ENCODE measurements at regions not wholly inside any gene's neighbourhood (a gene's known extent, or its start where the extent isn't known, plus 50 kb on each side); places are given as distances from the start of the nearest gene placed in this dataset.
A peak's percentile ranks its signal among the peaks of the same experiment; 100 is the strongest.

GRCh38 chr21:27224169-27224568 lies 257.3 kb upstream of the ADAMTS5 start:
- TF ChIP-seq POLR2A (IDR thresholded peaks at IDR 0.05): no peak
- no peak for TF ChIP-seq CTCF (IDR thresholded peaks at IDR 0.05)
- TF ChIP-seq EP300 (IDR thresholded peaks at IDR 0.05): no peak
- no peak for TF ChIP-seq POLR2AphosphoS5 (IDR thresholded peaks at IDR 0.05)

DNA sequence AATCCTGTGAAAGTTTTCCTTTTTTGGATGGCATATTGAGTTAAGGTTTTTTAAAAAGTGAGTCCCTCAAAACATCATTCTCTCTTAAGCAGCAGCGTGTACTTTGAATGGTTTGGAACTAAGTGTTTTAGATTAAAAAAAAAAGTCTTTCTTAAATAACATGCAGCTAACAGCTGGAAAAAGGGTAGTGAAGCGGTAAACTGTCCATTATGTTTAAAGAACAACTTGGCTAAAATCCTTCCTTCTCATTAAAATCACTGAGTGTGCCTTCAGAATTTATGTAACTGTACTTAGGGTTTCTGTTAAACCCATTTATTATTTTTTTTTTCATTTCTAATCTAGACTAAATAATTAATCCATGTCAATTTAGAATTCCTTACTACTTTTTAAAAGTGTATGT lies 254.2 kb upstream of the ADAMTS5 start:
- Histone ChIP-seq H3K27ac (peak overlapping the region in 2 of 4 donors; percentile 5 to 51), H3K27me3 (no peaks in the 10 kb centered on the region), H3K4me3 (no peak overlapping the region), H3K9me3 (no peaks in the 10 kb centered on the region), H3K36me3 (no peaks in the 10 kb centered on the region), H3K4me1 (peaks cover 0 to 16% (median 0%) of the 10 kb centered on the region in 3 donors)
- no peak for ATAC-seq
- 35 to 44% methylated on average over 2 of the region's 2 CpGs for WGBS, 2 donors (ENCODE audit: low coverage in 1 of 2)
- TF ChIP-seq CTCF (IDR thresholded peaks at IDR 0.05) (no peak), EP300 (IDR thresholded peaks at IDR 0.05) (no peak), POLR2AphosphoS5 (IDR thresholded peaks at IDR 0.05) (no peak), POLR2A (IDR thresholded peaks at IDR 0.05) (no peak)

More at GRCh38 chr21:27224169-27224568, 257.3 kb upstream of the ADAMTS5 start:
- H3K4me1 ChIP-seq: peaks cover 0 to 16% (median 0%) of the 10 kb centered on the region in 3 donors
- no peak overlapping the region for H3K4me3 ChIP-seq
- no peaks in the 10 kb centered on the region for H3K9me3 ChIP-seq
- H3K27ac ChIP-seq: no peak overlapping the region
- no peaks in the 10 kb centered on the region for H3K27me3 ChIP-seq
- no peak for ATAC-seq
- H3K36me3 ChIP-seq: no peaks in the 10 kb centered on the region

DNA sequence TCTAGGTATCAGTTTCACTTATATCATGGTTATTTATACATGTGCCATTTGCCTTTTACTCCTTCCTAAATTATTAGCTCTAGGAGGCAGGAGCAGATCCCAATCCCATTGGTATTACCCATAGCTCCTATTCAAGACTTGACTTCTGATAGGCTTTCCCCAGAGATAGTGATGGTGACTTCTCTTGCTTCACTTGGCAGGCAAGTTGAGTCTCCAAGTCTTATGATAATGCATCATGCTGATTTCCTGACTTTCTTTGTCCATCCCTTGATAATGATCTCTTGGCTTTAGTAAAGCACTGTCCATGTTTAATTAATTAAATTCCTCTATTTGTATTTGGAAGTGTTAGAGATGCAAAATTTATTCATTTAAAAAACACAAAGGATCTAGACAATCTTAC lies 253.5 kb upstream of the ADAMTS5 start:
- ATAC-seq: peak; percentile 31
- Histone ChIP-seq H3K27ac (peak overlapping the region in 2 of 4 donors; percentile 5 to 18), H3K4me3 (no peak overlapping the region), H3K4me1 (peaks cover 0 to 16% (median 0%) of the 10 kb centered on the region in 3 donors), H3K9me3 (no peaks in the 10 kb centered on the region), H3K36me3 (no peaks in the 10 kb centered on the region), H3K27me3 (no peaks in the 10 kb centered on the region)
- TF ChIP-seq POLR2A (IDR thresholded peaks at IDR 0.05) (no peak), EP300 (IDR thresholded peaks at IDR 0.05) (no peak), CTCF (IDR thresholded peaks at IDR 0.05) (no peak), POLR2AphosphoS5 (IDR thresholded peaks at IDR 0.05) (no peak)

DNA sequence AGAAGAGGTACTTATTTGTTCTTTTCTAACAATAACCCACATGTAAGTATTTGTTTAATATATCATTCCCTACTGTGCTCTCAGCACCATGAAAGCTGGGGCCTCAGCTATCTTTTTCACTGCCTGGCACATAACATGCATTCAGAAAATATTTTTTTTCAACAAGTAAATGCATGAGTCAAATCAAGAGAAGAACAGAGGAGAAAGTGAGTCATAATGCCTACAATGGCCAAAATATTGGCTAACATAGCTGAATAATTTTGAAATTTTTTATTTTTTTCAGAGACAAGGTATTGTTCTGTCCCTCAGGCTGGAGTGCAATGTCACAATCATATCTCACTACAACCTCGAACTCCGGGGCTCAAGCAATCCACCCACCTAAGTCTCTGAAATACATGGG lies 252.2 kb upstream of the ADAMTS5 start:
- Histone ChIP-seq H3K9me3 (no peaks in the 10 kb centered on the region), H3K36me3 (no peaks in the 10 kb centered on the region), H3K27ac (no peak overlapping the region), H3K4me1 (peaks cover 0 to 16% (median 0%) of the 10 kb centered on the region in 3 donors), H3K27me3 (no peaks in the 10 kb centered on the region), H3K4me3 (no peak overlapping the region)
- no peak for TF ChIP-seq POLR2AphosphoS5 (IDR thresholded peaks at IDR 0.05)
- no peak for TF ChIP-seq EP300 (IDR thresholded peaks at IDR 0.05)
- TF ChIP-seq POLR2A (IDR thresholded peaks at IDR 0.05): no peak
- TF ChIP-seq CTCF (IDR thresholded peaks at IDR 0.05): no peak
- WGBS, 2 donors (ENCODE audit: low coverage in 1 of 2): 58 to 94% methylated on average over 2 of the region's 2 CpGs
- peak; percentile 78 for ATAC-seq

- no peak for ATAC-seq
- Histone ChIP-seq H3K4me3 (no peak overlapping the region), H3K4me1 (peaks cover 0 to 5% (median 0%) of the 10 kb centered on the region in 3 donors), H3K36me3 (no peaks in the 10 kb centered on the region), H3K27me3 (no peaks in the 10 kb centered on the region), H3K9me3 (peaks cover 0 to 2% (median 0%) of the 10 kb centered on the region in 3 donors), H3K27ac (no peak overlapping the region)
- TF ChIP-seq CTCF (IDR thresholded peaks at IDR 0.05) (peak in 1 of 4 experiments; percentile 30), POLR2A (IDR thresholded peaks at IDR 0.05) (no peak)
Observed at GRCh38 chr21:27213303-27213702, 246.4 kb upstream of the ADAMTS5 start.
